H1 (cell line): ENCODE measurements at regions not wholly inside any gene's neighbourhood (a gene's known extent, or its start where the extent isn't known, plus 50 kb on each side); places are given as distances from the start of the nearest gene placed in this dataset.

Experiments
- CHD2 ChIP-seq: IDR thresholded peaks from 2 replicates; pipeline ENCODE4 v1.6.1; 2012; ENCODE audit warnings: low read length, improper control_type of control experiment
- YY1 ChIP-seq: IDR thresholded peaks from 2 replicates; pipeline ENCODE4 v1.6.1; 2011; ENCODE audit warnings: low read depth, mild to moderate bottlenecking, low read length

- no peak for TF ChIP-seq YY1
- TF ChIP-seq CHD2 = no peak
These were observed 364.4 kb downstream of the RND3 start for GRCh38 chr2:150122871-150123613.
